Esophagus squamous epithelium (tissue), 4 donors: ENCODE measurements at regions not wholly inside any gene's neighbourhood (a gene's known extent, or its start where the extent isn't known, plus 50 kb on each side); places are given as distances from the start of the nearest gene placed in this dataset.

ENCODE experiments used
- POLR2A ChIP-seq, 4 donors: fragments of 450-650 bp; IDR thresholded peaks; one replicate each; pipeline ENCODE4 v1.6.1; 2017; ENCODE audit warnings: antibody characterized with exemption in 4 of 4, mild to moderate bottlenecking in 4 of 4, moderate library complexity in 3 of 4
- TF ChIP-seq, protein P1 (sequence below), 6 experiments: fragments of 450-650 bp in 4 of 6; fragments of 200-600 bp in 2 of 6; sonication (generic) in 2 of 6; IDR thresholded peaks; one replicate each; pipeline ENCODE4 v1.5.1; 2016 to 2019; ENCODE audit warnings: antibody characterized with exemption in 6 of 6, mild to moderate bottlenecking in 4 of 6, moderate library complexity in 4 of 6

DNA sequence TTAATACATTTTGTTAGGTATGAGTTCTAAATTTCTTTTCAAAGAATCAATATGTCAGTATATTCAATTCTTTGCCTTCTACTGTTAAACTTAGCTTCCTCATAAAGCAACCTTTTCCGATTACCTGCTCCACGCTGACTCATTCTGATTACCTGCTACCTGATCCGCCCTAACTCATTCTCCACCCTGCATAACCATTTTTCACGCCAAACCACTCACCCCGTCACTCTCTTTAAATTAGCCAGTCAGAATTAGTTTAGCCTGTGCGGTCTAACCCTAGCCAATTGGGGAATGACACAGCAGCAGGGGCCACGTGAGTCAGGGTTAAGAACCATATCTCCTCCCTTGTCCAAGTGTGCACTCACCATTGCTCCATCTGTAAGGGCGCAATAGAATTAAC, 72.2 kb upstream of the FICD start:
- TF ChIP-seq, protein P1, sequence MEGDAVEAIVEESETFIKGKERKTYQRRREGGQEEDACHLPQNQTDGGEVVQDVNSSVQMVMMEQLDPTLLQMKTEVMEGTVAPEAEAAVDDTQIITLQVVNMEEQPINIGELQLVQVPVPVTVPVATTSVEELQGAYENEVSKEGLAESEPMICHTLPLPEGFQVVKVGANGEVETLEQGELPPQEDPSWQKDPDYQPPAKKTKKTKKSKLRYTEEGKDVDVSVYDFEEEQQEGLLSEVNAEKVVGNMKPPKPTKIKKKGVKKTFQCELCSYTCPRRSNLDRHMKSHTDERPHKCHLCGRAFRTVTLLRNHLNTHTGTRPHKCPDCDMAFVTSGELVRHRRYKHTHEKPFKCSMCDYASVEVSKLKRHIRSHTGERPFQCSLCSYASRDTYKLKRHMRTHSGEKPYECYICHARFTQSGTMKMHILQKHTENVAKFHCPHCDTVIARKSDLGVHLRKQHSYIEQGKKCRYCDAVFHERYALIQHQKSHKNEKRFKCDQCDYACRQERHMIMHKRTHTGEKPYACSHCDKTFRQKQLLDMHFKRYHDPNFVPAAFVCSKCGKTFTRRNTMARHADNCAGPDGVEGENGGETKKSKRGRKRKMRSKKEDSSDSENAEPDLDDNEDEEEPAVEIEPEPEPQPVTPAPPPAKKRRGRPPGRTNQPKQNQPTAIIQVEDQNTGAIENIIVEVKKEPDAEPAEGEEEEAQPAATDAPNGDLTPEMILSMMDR (IDR thresholded peaks at IDR 0.05) = no peak
- TF ChIP-seq POLR2A (IDR thresholded peaks at IDR 0.05) = no peak
